MCF 10A (cell line): ENCODE measurements at regions not wholly inside any gene's neighbourhood (a gene's known extent, or its start where the extent isn't known, plus 50 kb on each side); places are given as distances from the start of the nearest gene placed in this dataset.

Experiments used
- BruUV-seq: library from RNA; stranded (reverse); fragments of 400-500 nt; replicated peaks from 2 replicates; lab custom pipeline; 2021; lab: Mats Ljungman, UMichigan
- CTCF ChIA-PET: fragments of 300-600 bp; sonication (Branson Sonifier 250); formaldehyde crosslinking; extraction: SDS; loops from one replicate; lab custom pipeline; 2021; ENCODE audit warnings: antibody characterized with exemption, inconsistent platforms; lab: Yijun Ruan, JAX
- POLR2A ChIA-PET: fragments of 300-600, 350-650 bp; sonication (Branson Sonifier 250); formaldehyde crosslinking; extraction: SDS; loops from one replicate; lab custom pipeline; 2020; ENCODE audit warnings: antibody characterized with exemption, inconsistent platforms; lab: Yijun Ruan, JAX
- DNase-seq: peaks from one replicate; pipeline ENCODE4 v3.0.0-alpha.2; 2018; ENCODE audit not compliant: unreplicated experiment
- H3K27ac Mint-ChIP-seq: one replicate; pipeline ENCODE4 v1.8.0; 2022; ENCODE audit warnings: mild to moderate bottlenecking, low read depth, mixed read lengths; ENCODE audit not compliant: unreplicated experiment
- H3K27me3 Mint-ChIP-seq: one replicate; pipeline ENCODE4 v1.8.0; 2022; ENCODE audit warnings: mixed read lengths; ENCODE audit not compliant: insufficient read depth, unreplicated experiment
- H3K36me3 Mint-ChIP-seq: one replicate; pipeline ENCODE4 v1.8.0; 2022; ENCODE audit warnings: mild to moderate bottlenecking, moderate library complexity, mixed read lengths; ENCODE audit not compliant: insufficient read depth, unreplicated experiment
- H3K4me1 Mint-ChIP-seq: one replicate; pipeline ENCODE4 v1.8.0; 2022; ENCODE audit warnings: mixed read lengths; ENCODE audit not compliant: insufficient read depth, unreplicated experiment
- H3K4me3 Mint-ChIP-seq: one replicate; pipeline ENCODE4 v1.8.0; 2022; ENCODE audit warnings: mild to moderate bottlenecking, moderate library complexity, mixed read lengths; ENCODE audit not compliant: unreplicated experiment
- H3K9me3 Mint-ChIP-seq: one replicate; pipeline ENCODE4 v1.8.0; 2022; ENCODE audit warnings: mixed read lengths; ENCODE audit not compliant: unreplicated experiment
- CTCF ChIP-seq: fragments of 200-600 bp; IDR thresholded peaks from one replicate; pipeline ENCODE4 v1.8.0; 2022; ENCODE audit warnings: antibody characterized with exemption, mild to moderate bottlenecking; ENCODE audit not compliant: unreplicated experiment
- intact Hi-C: fragments of 100-400 bp; cut with micrococcal nuclease; formaldehyde crosslinking; loops from 2 replicates; pipeline ENCODE4 v1.14.1; 2022

GRCh38 chr12:90896164-90896563 lies 58.8 kb downstream of the CCER1 start:
- no peak overlapping the region for H3K27ac Mint-ChIP-seq
- no TSS peak for BruUV-seq
- ChIA-PET CTCF (interaction anchor here (0.6 to 1.4 kb wide), 2 partner anchors 11 to 13 kb away, joined by 3 to 4 read pairs; no protein-coding TSS in a partner anchor), POLR2A (interaction anchor here (0.5 kb wide), 1 partner anchor 720 kb away, joined by 3 read pairs; no protein-coding TSS in a partner anchor)
- no peaks in the 10 kb centered on the region for H3K9me3 Mint-ChIP-seq
- intact Hi-C loops, result no loop called here
- H3K4me3 Mint-ChIP-seq, result no peak overlapping the region
- peak; percentile 20 for DNase-seq
- no peak for TF ChIP-seq CTCF
- peaks cover 13% of the 10 kb centered on the region for H3K4me1 Mint-ChIP-seq
- no peaks in the 10 kb centered on the region for H3K27me3 Mint-ChIP-seq
- H3K36me3 Mint-ChIP-seq, result no peaks in the 10 kb centered on the region

DNA sequence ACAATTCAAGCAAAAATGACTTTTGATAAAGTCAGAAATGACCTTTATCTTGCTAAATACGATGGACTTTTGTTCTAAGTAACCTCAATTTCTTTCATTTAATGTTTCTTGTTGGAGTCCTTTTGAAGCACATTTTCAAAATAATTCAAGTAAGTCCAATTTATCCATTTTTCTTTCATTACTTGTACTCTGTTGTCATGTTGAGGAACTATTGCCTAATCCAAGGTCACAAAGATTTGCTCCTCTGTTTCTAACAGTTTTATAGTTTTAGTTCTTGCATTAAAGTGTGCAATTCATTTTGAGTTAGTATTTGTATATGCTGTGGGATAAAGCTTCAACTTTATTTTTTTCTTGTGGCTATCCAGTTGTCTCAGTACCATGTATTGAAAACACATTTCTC lies 66.7 kb downstream of the CCER1 start:
- BruUV-seq, result no TSS peak

GRCh38 chr12:90883456-90883855 lies 71.5 kb downstream of the CCER1 start:
- DNase-seq, result no peak
- BruUV-seq, result no TSS peak
- H3K27ac Mint-ChIP-seq, result no peak overlapping the region
- no peak for TF ChIP-seq CTCF
- CTCF ChIA-PET, result interaction anchor here (0.6 kb wide), 1 partner anchor 27 kb away, joined by 5 read pairs; no protein-coding TSS in a partner anchor
- H3K9me3 Mint-ChIP-seq, result peaks cover 6% of the 10 kb centered on the region
- H3K4me1 Mint-ChIP-seq, result no peaks in the 10 kb centered on the region
- H3K4me3 Mint-ChIP-seq, result no peak overlapping the region
- no peaks in the 10 kb centered on the region for H3K27me3 Mint-ChIP-seq
- intact Hi-C loops, result no loop called here
- H3K36me3 Mint-ChIP-seq, result no peaks in the 10 kb centered on the region
- POLR2A ChIA-PET, result no interaction called here

More for the DNA sequence above, 66.7 kb downstream of the CCER1 start:
- POLR2A ChIA-PET, result no interaction called here
- no peak for DNase-seq
- H3K4me3 Mint-ChIP-seq, result no peak overlapping the region
- peaks cover 16% of the 10 kb centered on the region for H3K9me3 Mint-ChIP-seq
- H3K27ac Mint-ChIP-seq, result no peak overlapping the region
- CTCF ChIA-PET, result interaction anchor here (1.3 kb wide), 1 partner anchor 34 kb away, joined by 5 read pairs; no protein-coding TSS in a partner anchor
- H3K36me3 Mint-ChIP-seq, result no peaks in the 10 kb centered on the region
- H3K27me3 Mint-ChIP-seq, result no peaks in the 10 kb centered on the region
- no peaks in the 10 kb centered on the region for H3K4me1 Mint-ChIP-seq
- no peak for TF ChIP-seq CTCF
- intact Hi-C loops, result no loop called here

DNA sequence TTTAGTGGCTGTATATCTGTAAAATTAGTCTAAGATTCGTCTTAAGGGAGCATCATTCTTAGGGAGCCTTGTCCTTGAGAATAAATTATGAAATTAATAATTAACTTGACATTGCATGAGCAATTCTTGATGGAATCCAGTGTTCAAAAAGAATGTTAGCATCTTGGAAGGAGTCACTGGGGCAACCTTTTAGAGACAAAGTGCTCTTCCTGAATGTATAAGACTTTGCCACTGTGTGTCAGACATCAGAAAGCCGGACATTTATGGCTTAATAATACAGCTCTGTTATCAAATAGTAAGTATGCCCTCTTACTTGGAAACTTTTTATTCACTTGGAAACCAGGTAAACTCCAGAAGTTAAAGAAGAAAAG lies 83.3 kb downstream of the CCER1 start:
- Mint-ChIP-seq H3K4me3 (no peak overlapping the region), H3K4me1 (no peaks in the 10 kb centered on the region), H3K27ac (no peak overlapping the region), H3K27me3 (no peaks in the 10 kb centered on the region), H3K9me3 (no peaks in the 10 kb centered on the region), H3K36me3 (no peaks in the 10 kb centered on the region)
- POLR2A ChIA-PET, result no interaction called here
- no TSS peak for BruUV-seq
- TF ChIP-seq CTCF, result no peak
- CTCF ChIA-PET, result no interaction called here
- intact Hi-C loops, result no loop called here
- no peak for DNase-seq
